HepG2 (cell line): ENCODE measurements at regions not wholly inside any gene's neighbourhood (a gene's known extent, or its start where the extent isn't known, plus 50 kb on each side); places are given as distances from the start of the nearest gene placed in this dataset.

ENCODE experiments used
- ATAC-seq: fragments of 200-7000 bp; cut with Tn5 transposase; 3 replicates; pipeline ENCODE4 v1.9.1; 2020; ENCODE audit warnings: mild to moderate bottlenecking, moderate library complexity
- BruUV-seq: library from RNA; stranded (reverse); fragments of 400-500 nt; replicated peaks from 2 replicates; lab custom pipeline; 2021; lab: Mats Ljungman, UMichigan
- CTCF ChIA-PET: fragments of 300-600 bp; formaldehyde crosslinking; extraction: SDS; loops from one replicate; lab custom pipeline; 2021; ENCODE audit warnings: low total read pairs, inconsistent platforms, low intra/inter-chr PET ratio; lab: Yijun Ruan, JAX
- POLR2A ChIA-PET: fragments of 350-600 bp; sonication (Branson Sonifier 250); formaldehyde crosslinking; loops from one replicate; lab custom pipeline; 2020; ENCODE audit warnings: antibody characterized with exemption, inconsistent platforms; lab: Yijun Ruan, JAX
- DNase-seq: peaks from one replicate; pipeline ENCODE4 v3.0.0-alpha.2; 2015; ENCODE audit warnings: low spot score
- FAIRE-seq: peaks from 3 replicates; lab custom pipeline; 2011; peaks lifted over from hg19 to GRCh38; lab: Jason Lieb, UNC
- H2AFZ ChIP-seq: one replicate; pipeline ENCODE4 v1.6.1; 2011; ENCODE audit warnings: low read length, inconsistent platforms
- H3K27ac ChIP-seq: fragments of 300-600 bp; 3 replicates; pipeline ENCODE4 v1.8.0; 2011; ENCODE audit warnings: mixed run types, mild to moderate bottlenecking, mixed read lengths, low read length, inconsistent platforms; ENCODE audit not compliant: insufficient read depth; ENCODE audit errors: extremely low read length
- H3K27me3 ChIP-seq, 2 experiments: fragments of 200-600 bp in 1 of 2; 2 replicates in 1 of 2; 3 replicates in 1 of 2; pipeline versions ENCODE4 v1.6.0 to v1.8.0; 2011; ENCODE audit warnings: low read length in 2 of 2, mild to moderate bottlenecking in 2 of 2, moderate library complexity in 2 of 2, inconsistent platforms in 1 of 2; ENCODE audit not compliant: insufficient read depth in 2 of 2, control insufficient read depth in 1 of 2
- H3K36me3 ChIP-seq, 2 experiments: fragments of 200-600 bp in 1 of 2; replicated peaks in 1 of 2; 2 replicates in 1 of 2; 3 replicates in 1 of 2; pipeline versions ENCODE4 v1.5.1 to v1.8.0; 2011; ENCODE audit warnings: low read length in 2 of 2, inconsistent platforms in 1 of 2; ENCODE audit not compliant: insufficient read depth in 2 of 2, control insufficient read depth in 1 of 2
- H3K4me1 ChIP-seq: 2 replicates; pipeline ENCODE4 v1.5.1; 2012; ENCODE audit warnings: low read length, inconsistent platforms; ENCODE audit not compliant: insufficient read depth
- H3K4me2 ChIP-seq: 2 replicates; pipeline ENCODE4 v1.6.0; 2011; ENCODE audit warnings: low read depth, low read length, inconsistent platforms
- H3K4me3 ChIP-seq, 3 experiments: fragments of 200-600 bp in 1 of 3; sonication (generic), shearing (Covaris generic) in 1 of 3; replicated peaks in 1 of 3; 2 replicates each; pipeline ENCODE4 v1.5.1; 2011 to 2016; ENCODE audit warnings: low read length in 3 of 3, inconsistent platforms in 2 of 3, low read depth in 2 of 3, mild to moderate bottlenecking in 2 of 3, control low read depth in 1 of 3, mixed read lengths in 1 of 3; ENCODE audit not compliant: insufficient read depth in 1 of 3
- H3K79me2 ChIP-seq: one replicate; pipeline ENCODE4 v1.6.1; 2011; ENCODE audit warnings: low read length, inconsistent platforms; ENCODE audit not compliant: insufficient read depth
- H3K9ac ChIP-seq: 2 replicates; pipeline ENCODE4 v1.6.0; 2011; ENCODE audit warnings: mild to moderate bottlenecking, low read depth, low read length, inconsistent platforms; ENCODE audit not compliant: insufficient read depth
- H3K9me3 ChIP-seq: 2 replicates; pipeline ENCODE4 v1.5.1; 2012; ENCODE audit warnings: mild to moderate bottlenecking, low read length
- H4K20me1 ChIP-seq: 2 replicates; pipeline ENCODE4 v1.6.0; 2011; ENCODE audit warnings: inconsistent platforms, mild to moderate bottlenecking, low read length, moderate library complexity; ENCODE audit not compliant: insufficient read depth
- ERF ChIP-seq: IDR thresholded peaks from 2 replicates; pipeline ENCODE4 v1.6.1; 2018; ENCODE audit warnings: missing biosample characterization, missing genetic modification reagents
- HOXA5 ChIP-seq: sonication (generic); formaldehyde crosslinking; IDR thresholded peaks from 2 replicates; pipeline ENCODE4 v1.4.0; 2020; ENCODE audit warnings: missing genetic modification reagents
- RNF219 ChIP-seq: sonication (generic); formaldehyde crosslinking; IDR thresholded peaks from 2 replicates; pipeline ENCODE4 v1.5.0; 2020; ENCODE audit warnings: mild to moderate bottlenecking, missing genetic modification reagents
- ZNF180 ChIP-seq: sonication (generic); formaldehyde crosslinking; IDR thresholded peaks from 2 replicates; pipeline ENCODE4 v1.4.0; 2020; ENCODE audit warnings: low read depth, missing genetic modification reagents, borderline replicate concordance
- ZNF292 ChIP-seq: sonication (generic); formaldehyde crosslinking; IDR thresholded peaks from 2 replicates; pipeline ENCODE4 v1.8.1; 2022; ENCODE audit warnings: mild to moderate bottlenecking, low read depth, missing genetic modification reagents, borderline replicate concordance
- ZNF512B ChIP-seq: sonication (generic); formaldehyde crosslinking; IDR thresholded peaks from 2 replicates; pipeline ENCODE4 v1.5.1; 2020; ENCODE audit warnings: missing genetic modification reagents, mild to moderate bottlenecking, borderline replicate concordance
- WGBS: methylation state at CpG from one replicate; pipeline ENCODE4 v1.1.6; 2017; ENCODE audit warnings: low lambda C conversion rate; 5-methylcytosine and 5-hydroxymethylcytosine counted together
- in situ Hi-C: cut with HindIII; loops from 2 replicates; pipeline ENCODE4 v1.10.0; 2017; ENCODE audit warnings: low pct_unique_long_range_greater_than_20kb; ENCODE audit not compliant: extremely low pct_ligation_motif_present
- intact Hi-C: fragments of 100-400 bp; cut with micrococcal nuclease; formaldehyde crosslinking; loops from one replicate; pipeline ENCODE4 v1.10.0; 2022; ENCODE audit not compliant: unreplicated experiment

GRCh38 chr1:221875004-221875330 lies 133.1 kb upstream of the DUSP10 start:
- DNase-seq (no peak), FAIRE-seq (no peak), ATAC-seq (no peak)
- H2AFZ ChIP-seq = no peak overlapping the region
- no peak overlapping the region for H3K4me3 ChIP-seq
- in situ Hi-C loops (no loop called here), intact Hi-C loops (no loop called here)
- H3K79me2 ChIP-seq = no peaks in the 10 kb centered on the region
- WGBS = 1% methylated on average over 3 of the region's 4 CpGs
- POLR2A ChIA-PET = no interaction called here
- no peaks in the 10 kb centered on the region for H3K4me1 ChIP-seq
- H4K20me1 ChIP-seq = no peaks in the 10 kb centered on the region
- H3K4me2 ChIP-seq = no peak overlapping the region
- CTCF ChIA-PET = no interaction called here
- no peaks in the 10 kb centered on the region for H3K9me3 ChIP-seq
- H3K27me3 ChIP-seq = no peaks in the 10 kb centered on the region; a peak in 1 of 5 replicates
- BruUV-seq = no TSS peak
- no peak for TF ChIP-seq ZNF512B
- no peak for TF ChIP-seq ERF (CRISPR knock-in tag)
- TF ChIP-seq HOXA5 (CRISPR knock-in tag) = no peak
- no peak for TF ChIP-seq ZNF180 (CRISPR knock-in tag)
- no peak for TF ChIP-seq RNF219 (CRISPR knock-in tag)
- no peak for TF ChIP-seq ZNF292 (CRISPR knock-in tag)
- no peak overlapping the region for H3K27ac ChIP-seq
- H3K9ac ChIP-seq = no peak overlapping the region
- H3K36me3 ChIP-seq = no peaks in the 10 kb centered on the region
